IPS-20b (cell line): ENCODE measurements at regions not wholly inside any gene's neighbourhood (a gene's known extent, or its start where the extent isn't known, plus 50 kb on each side); places are given as distances from the start of the nearest gene placed in this dataset.
"Not testable (repeated sequence)": the region's sequence is repeated elsewhere in the genome, so short reads cannot be mapped to it uniquely, and the experiment has no call there.

ENCODE experiments used
- H3K27ac ChIP-seq: one replicate; pipeline ENCODE4 v1.5.1; 2013; ENCODE audit warnings: low read length
- H3K27me3 ChIP-seq: 2 replicates; pipeline ENCODE4 v1.6.1; 2013; ENCODE audit warnings: mild to moderate bottlenecking, low read length, inconsistent platforms; ENCODE audit not compliant: insufficient read depth
- H3K36me3 ChIP-seq: 2 replicates; pipeline ENCODE4 v1.6.1; 2013; ENCODE audit warnings: low read depth, mild to moderate bottlenecking, inconsistent platforms, low read length, moderate library complexity; ENCODE audit not compliant: insufficient read depth
- H3K4me1 ChIP-seq: 2 replicates; pipeline ENCODE4 v1.6.1; 2013; ENCODE audit warnings: mild to moderate bottlenecking, control low read depth, inconsistent platforms, low read length, moderate library complexity; ENCODE audit not compliant: insufficient read depth
- H3K4me3 ChIP-seq: 2 replicates; pipeline ENCODE4 v1.5.1; 2013; ENCODE audit warnings: mild to moderate bottlenecking, low read length, inconsistent platforms
- H3K9ac ChIP-seq: 2 replicates; pipeline ENCODE4 v1.6.1; 2013; ENCODE audit warnings: low read depth, mild to moderate bottlenecking, inconsistent platforms, low read length, moderate library complexity
- H3K9me3 ChIP-seq: 2 replicates; pipeline ENCODE4 v1.6.1; 2013; ENCODE audit warnings: mild to moderate bottlenecking, low read depth, low read length, inconsistent platforms; ENCODE audit not compliant: insufficient read depth

- Histone ChIP-seq H3K4me1 (peaks cover 4% of the 10 kb centered on the region; the same call in 1 of the 2 replicates), H3K9ac (no peak overlapping the region), H3K36me3 (no peaks in the 10 kb centered on the region), H3K27ac (no peak overlapping the region), H3K27me3 (0 out of 2 replicates have a peak, but pooled peaks cover 3% of the 10 kb centered on the region), H3K4me3 (no peak overlapping the region), H3K9me3 (no peaks in the 10 kb centered on the region; the same call in 1 of the 2 replicates)
These were observed 167.0 kb upstream of the PLXNC1 start for GRCh38 chr12:93981411-93981810.

GRCh38 chr12:93982771-93983315 is 165.5 kb upstream of the PLXNC1 start:
- 0 out of 2 replicates have a peak, but pooled peaks cover 3% of the 10 kb centered on the region for H3K27me3 ChIP-seq
- H3K9ac ChIP-seq: no peak overlapping the region
- H3K9me3 ChIP-seq: no peaks in the 10 kb centered on the region; the same call in 1 of the 2 replicates
- H3K4me3 ChIP-seq: no peak overlapping the region
- H3K4me1 ChIP-seq: peaks cover 4% of the 10 kb centered on the region; the same call in 1 of the 2 replicates
- H3K27ac ChIP-seq: no peak overlapping the region
- H3K36me3 ChIP-seq: no peaks in the 10 kb centered on the region

GRCh38 chr12:93984005-93984404 is 164.4 kb upstream of the PLXNC1 start:
- no peak overlapping the region for H3K27ac ChIP-seq
- no peak overlapping the region for H3K4me3 ChIP-seq
- H3K9ac ChIP-seq: no peak overlapping the region
- H3K4me1 ChIP-seq: peaks cover 4% of the 10 kb centered on the region; the same call in 1 of the 2 replicates
- 0 out of 2 replicates have a peak, but pooled peaks cover 3% of the 10 kb centered on the region for H3K27me3 ChIP-seq
- no peaks in the 10 kb centered on the region; the same call in 1 of the 2 replicates for H3K9me3 ChIP-seq
- no peaks in the 10 kb centered on the region for H3K36me3 ChIP-seq

- Histone ChIP-seq H3K4me1 (peaks cover 4% of the 10 kb centered on the region; the same call in 1 of the 2 replicates), H3K36me3 (no peaks in the 10 kb centered on the region), H3K9me3 (no peaks in the 10 kb centered on the region), H3K27ac (no peak overlapping the region), H3K9ac (no peak overlapping the region), H3K4me3 (no peak overlapping the region), H3K27me3 (no peaks in the 10 kb centered on the region)
These were observed 158.4 kb upstream of the PLXNC1 start for GRCh38 chr12:93989949-93990348.

- peak overlapping the region; percentile 35; the same call in 1 of the 2 replicates for H3K9ac ChIP-seq
- no peak overlapping the region for H3K4me3 ChIP-seq
- no peaks in the 10 kb centered on the region for H3K36me3 ChIP-seq
These were observed 157.3 kb upstream of the PLXNC1 start for GRCh38 chr12:93990832-93991803.

GRCh38 chr12:93991829-93992461 is 156.4 kb upstream of the PLXNC1 start:
- Histone ChIP-seq H3K27ac (no peak overlapping the region), H3K9me3 (no peaks in the 10 kb centered on the region), H3K27me3 (no peaks in the 10 kb centered on the region), H3K9ac (no peak overlapping the region), H3K36me3 (no peaks in the 10 kb centered on the region), H3K4me1 (peaks cover 4% of the 10 kb centered on the region; the same call in 1 of the 2 replicates), H3K4me3 (no peak overlapping the region)

More at GRCh38 chr12:93990832-93991803, 157.3 kb upstream of the PLXNC1 start:
- Histone ChIP-seq H3K4me1 (peaks cover 4% of the 10 kb centered on the region; the same call in 1 of the 2 replicates), H3K27ac (no peak overlapping the region), H3K9me3 (no peaks in the 10 kb centered on the region), H3K27me3 (no peaks in the 10 kb centered on the region)

- Histone ChIP-seq H3K9me3 (0 out of 2 replicates have a peak, but pooled peaks cover 5% of the 10 kb centered on the region), H3K4me3 (no peak overlapping the region), H3K4me1 (peaks cover 4% of the 10 kb centered on the region; the same call in 1 of the 2 replicates), H3K9ac (no peak overlapping the region; the same call in 1 of the 2 replicates), H3K27me3 (no peaks in the 10 kb centered on the region), H3K36me3 (no peaks in the 10 kb centered on the region), H3K27ac (no peak overlapping the region)
These were observed 153.7 kb upstream of the PLXNC1 start for GRCh38 chr12:93994721-93995120.

- Histone ChIP-seq H3K9ac (no peak overlapping the region), H3K36me3 (no peaks in the 10 kb centered on the region), H3K27me3 (no peaks in the 10 kb centered on the region), H3K4me3 (no peak overlapping the region), H3K9me3 (0 out of 2 replicates have a peak, but pooled peaks cover 6% of the 10 kb centered on the region), H3K27ac (no peak overlapping the region), H3K4me1 (peaks cover 2% of the 10 kb centered on the region; the same call in 1 of the 2 replicates)
These were observed 152.1 kb upstream of the PLXNC1 start for GRCh38 chr12:93996321-93996720.

GRCh38 chr12:94001691-94002090 is 146.7 kb upstream of the PLXNC1 start:
- Histone ChIP-seq H3K4me1 (no peaks in the 10 kb centered on the region), H3K27me3 (no peaks in the 10 kb centered on the region), H3K27ac (no peak overlapping the region), H3K4me3 (no peak overlapping the region), H3K9ac (no peak overlapping the region), H3K9me3 (peaks cover 10% of the 10 kb centered on the region; the same call in 1 of the 2 replicates), H3K36me3 (no peaks in the 10 kb centered on the region)

- H3K9ac ChIP-seq, H3K4me1 ChIP-seq, H3K36me3 ChIP-seq, H3K27ac ChIP-seq, H3K4me3 ChIP-seq, H3K27me3 ChIP-seq: not testable (repeated sequence)
- peaks cover 10% of the 10 kb centered on the region; the same call in 1 of the 2 replicates for H3K9me3 ChIP-seq
These were observed 145.5 kb upstream of the PLXNC1 start for GRCh38 chr12:94002925-94003324.

GRCh38 chr12:94007833-94008232 is 140.5 kb upstream of the PLXNC1 start:
- H3K27me3 ChIP-seq, H3K9me3 ChIP-seq, H3K27ac ChIP-seq, H3K4me3 ChIP-seq, H3K36me3 ChIP-seq: not testable (repeated sequence)
- Histone ChIP-seq H3K4me1 (peaks cover 14% of the 10 kb centered on the region; the same call in 1 of the 2 replicates), H3K9ac (peak overlapping the region; percentile 37; the same call in 1 of the 2 replicates)
